A549 (cell line): ENCODE measurements at regions not wholly inside any gene's neighbourhood (a gene's known extent, or its start where the extent isn't known, plus 50 kb on each side); places are given as distances from the start of the nearest gene placed in this dataset.

Source experiments
- CBX2 ChIP-seq: fragments of 200-600 bp; sonication (generic); IDR thresholded peaks from 2 replicates; pipeline ENCODE4 v1.6.1; 2016; ENCODE audit warnings: low read depth, mild to moderate bottlenecking, borderline replicate concordance
- CTCF ChIP-seq: fragments of >200 bp; sonication (Bioruptor Twin); formaldehyde crosslinking; IDR thresholded peaks from 3 replicates; pipeline ENCODE4 v1.5.1; 2016
- HOXA7 ChIP-seq: fragments of 250-450 bp; sonication (Bioruptor Pico); IDR thresholded peaks from 2 replicates; pipeline ENCODE4 v1.5.0; 2020; ENCODE audit warnings: mild to moderate bottlenecking, moderate library complexity
- JUN ChIP-seq, 2 experiments: fragments of >200 bp; sonication (Bioruptor Twin); formaldehyde crosslinking; IDR thresholded peaks; 2 replicates in 1 of 2; 3 replicates in 1 of 2; pipeline ENCODE4 v1.6.1; 2016 to 2017
- JUNB ChIP-seq: fragments of >200 bp; sonication (Bioruptor Twin); formaldehyde crosslinking; IDR thresholded peaks from 2 replicates; pipeline ENCODE4 v1.6.1; 2016
- POLR2A ChIP-seq: IDR thresholded peaks from 2 replicates; pipeline ENCODE4 v1.6.1; 2012; ENCODE audit warnings: mild to moderate bottlenecking, low read length
- REST ChIP-seq: fragments of 200-600 bp; sonication (generic); IDR thresholded peaks from 2 replicates; pipeline ENCODE4 v1.6.1; 2016; ENCODE audit warnings: antibody characterized with exemption, mild to moderate bottlenecking, moderate library complexity
- USF2 ChIP-seq: fragments of 450-650 bp; IDR thresholded peaks from 2 replicates; pipeline ENCODE4 v1.6.1; 2014; ENCODE audit warnings: antibody characterized with exemption

- TF ChIP-seq JUN (IDR thresholded peaks at IDR 0.05) (no peak), CBX2 (no peak), POLR2A (no peak), HOXA7 (no peak), CTCF (no peak), REST (no peak), USF2 (no peak), JUNB (no peak)
Measured at GRCh38 chr14:51334566-51334965, 94.5 kb downstream of the TMX1 start.
